ENCODE measurements at regions not wholly inside any gene's neighbourhood (a gene's known extent, or its start where the extent isn't known, plus 50 kb on each side); places are given as distances from the start of the nearest gene placed in this dataset.

- Histone ChIP-seq H3K23ac (ENCODE audit: low read depth, low read length) (no peak overlapping the region), H3K36me3 (ENCODE audit: control insufficient read depth, insufficient read depth, low read length) (no peaks in the 10 kb centered on the region), H4K5ac (ENCODE audit: low read depth, low read length) (no peak overlapping the region), H3K9ac (ENCODE audit: low read depth, low read length) (no peak overlapping the region), H3K27ac (ENCODE audit: insufficient read depth, low read length) (no peak overlapping the region), H3K9me1 (ENCODE audit: insufficient read depth, low read length) (no peaks in the 10 kb centered on the region), H2BK15ac (ENCODE audit: low read depth, low read length) (no peak overlapping the region), H4K91ac (ENCODE audit: insufficient read depth, low read depth, low read length) (no peak overlapping the region), H3K56ac (ENCODE audit: extremely low read depth, insufficient read depth, low read length) (no peak overlapping the region), H3K4me1 (ENCODE audit: control insufficient read depth, insufficient read depth, low read length) (peaks cover 2% of the 10 kb centered on the region; the same call in 1 of the 2 replicates), H3K79me1 (ENCODE audit: low read depth in 1 of 2, low read length in 2 of 2) (no peaks in the 10 kb centered on the region), H4K8ac (ENCODE audit: low read depth in 2 of 2, low read length in 2 of 2) (no peak overlapping the region), H2AFZ (replicated peaks; ENCODE audit: low read length, poor library complexity) (no peak overlapping the region), H2BK120ac (ENCODE audit: low read depth, low read length) (no peak overlapping the region), H3K4me2 (ENCODE audit: low read depth, low read length) (no peak overlapping the region), H3K18ac (ENCODE audit: low read depth, low read length) (no peak overlapping the region), H2AK9ac (replicated peaks; ENCODE audit: low read depth, low read length, poor library complexity) (no peak overlapping the region), H4K20me1 (ENCODE audit: insufficient read depth, low read length) (no peaks in the 10 kb centered on the region), H2BK20ac (ENCODE audit: low read depth, low read length) (no peak overlapping the region), H2BK5ac (ENCODE audit: low read depth, low read length, poor library complexity, severe bottlenecking) (no peak overlapping the region), H2AK5ac (ENCODE audit: low read depth, low read length) (no peak overlapping the region), H3K14ac (replicated peaks; ENCODE audit: low read depth, low read length) (no peak overlapping the region), H3K9me3 (ENCODE audit: control insufficient read depth, insufficient read depth, low read length) (no peaks in the 10 kb centered on the region), H3K4ac (ENCODE audit: low read depth, low read length) (no peak overlapping the region), H3K4me3 (ENCODE audit: insufficient read depth, low read depth, low read length) (no peak overlapping the region), H3K27me3 (ENCODE audit: control insufficient read depth, insufficient read depth, low read length) (peaks cover 4% of the 10 kb centered on the region)
- no peak for ATAC-seq (ENCODE audit: low read depth)
- CTCF ChIA-PET, result interaction anchor here (1.2 kb wide), 1 partner anchor 14 kb away, joined by 4 read pairs; no protein-coding TSS in a partner anchor
- POLR2A ChIA-PET (ENCODE audit: unreplicated experiment), result no interaction called here
- dilution Hi-C loops (cut with HindIII; ENCODE audit: low sequenced_read_pairs, unreplicated experiment) (no loop called here), intact Hi-C loops (cut with micrococcal nuclease) (no loop called here), in situ Hi-C loops (cut with MboI; ENCODE audit: low sequenced_read_pairs) (no loop called here)
- DNase-seq, result no peak
- no CpG with 5 or more reads among the region's 1 CpG for WGBS, 2 experiments (ENCODE audit: extremely low coverage in 2 of 2, insufficient read length in 1 of 2)
- TF ChIP-seq MAFK (IDR thresholded peaks at IDR 0.05; ENCODE audit: low read depth, low read length) (no peak), BHLHE40 (IDR thresholded peaks at IDR 0.05; ENCODE audit: low read depth, low read length) (no peak), FOS (IDR thresholded peaks at IDR 0.05; ENCODE audit: low read depth, low read length) (no peak), CHD1 (IDR thresholded peaks at IDR 0.05; ENCODE audit: low read depth, low read length) (no peak), RCOR1 (IDR thresholded peaks at IDR 0.05; ENCODE audit: insufficient replicate concordance, low read length) (no peak), USF2 (IDR thresholded peaks at IDR 0.05; ENCODE audit: low read depth, low read length) (no peak), SMC3 (IDR thresholded peaks at IDR 0.05; ENCODE audit: low read depth, low read length) (no peak), RAD21 (IDR thresholded peaks at IDR 0.05; ENCODE audit: low read length) (no peak), NFE2L2 (IDR thresholded peaks at IDR 0.05; ENCODE audit: low read depth, low read length) (no peak)
- TF ChIP-seq, protein P1, sequence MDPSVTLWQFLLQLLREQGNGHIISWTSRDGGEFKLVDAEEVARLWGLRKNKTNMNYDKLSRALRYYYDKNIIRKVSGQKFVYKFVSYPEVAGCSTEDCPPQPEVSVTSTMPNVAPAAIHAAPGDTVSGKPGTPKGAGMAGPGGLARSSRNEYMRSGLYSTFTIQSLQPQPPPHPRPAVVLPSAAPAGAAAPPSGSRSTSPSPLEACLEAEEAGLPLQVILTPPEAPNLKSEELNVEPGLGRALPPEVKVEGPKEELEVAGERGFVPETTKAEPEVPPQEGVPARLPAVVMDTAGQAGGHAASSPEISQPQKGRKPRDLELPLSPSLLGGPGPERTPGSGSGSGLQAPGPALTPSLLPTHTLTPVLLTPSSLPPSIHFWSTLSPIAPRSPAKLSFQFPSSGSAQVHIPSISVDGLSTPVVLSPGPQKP (IDR thresholded peaks at IDR 0.05; ENCODE audit: borderline replicate concordance, low read depth, low read length), result no peak
- BruUV-seq (replicated peaks), result no TSS peak
These were observed 641.6 kb upstream of the TENM4 start for GRCh38 chr11:80082406-80082805.
